ENCODE measurements at regions not wholly inside any gene's neighbourhood (a gene's known extent, or its start where the extent isn't known, plus 50 kb on each side); places are given as distances from the start of the nearest gene placed in this dataset.

- no peak for DNase-seq (ENCODE audit: unreplicated experiment)
- Mint-ChIP-seq H3K36me3 (ENCODE audit: insufficient read depth, unreplicated experiment) (no peaks in the 10 kb centered on the region), H3K4me1 (ENCODE audit: insufficient read depth, unreplicated experiment) (peaks cover 15% of the 10 kb centered on the region), H3K27me3 (ENCODE audit: insufficient read depth, unreplicated experiment) (peaks cover 14% of the 10 kb centered on the region), H3K4me3 (ENCODE audit: unreplicated experiment) (no peak overlapping the region), H3K27ac (ENCODE audit: low read depth, unreplicated experiment) (no peak overlapping the region), H3K9me3 (ENCODE audit: unreplicated experiment) (no peaks in the 10 kb centered on the region)
- POLR2A ChIA-PET: no interaction called here
- TF ChIP-seq, protein P1, sequence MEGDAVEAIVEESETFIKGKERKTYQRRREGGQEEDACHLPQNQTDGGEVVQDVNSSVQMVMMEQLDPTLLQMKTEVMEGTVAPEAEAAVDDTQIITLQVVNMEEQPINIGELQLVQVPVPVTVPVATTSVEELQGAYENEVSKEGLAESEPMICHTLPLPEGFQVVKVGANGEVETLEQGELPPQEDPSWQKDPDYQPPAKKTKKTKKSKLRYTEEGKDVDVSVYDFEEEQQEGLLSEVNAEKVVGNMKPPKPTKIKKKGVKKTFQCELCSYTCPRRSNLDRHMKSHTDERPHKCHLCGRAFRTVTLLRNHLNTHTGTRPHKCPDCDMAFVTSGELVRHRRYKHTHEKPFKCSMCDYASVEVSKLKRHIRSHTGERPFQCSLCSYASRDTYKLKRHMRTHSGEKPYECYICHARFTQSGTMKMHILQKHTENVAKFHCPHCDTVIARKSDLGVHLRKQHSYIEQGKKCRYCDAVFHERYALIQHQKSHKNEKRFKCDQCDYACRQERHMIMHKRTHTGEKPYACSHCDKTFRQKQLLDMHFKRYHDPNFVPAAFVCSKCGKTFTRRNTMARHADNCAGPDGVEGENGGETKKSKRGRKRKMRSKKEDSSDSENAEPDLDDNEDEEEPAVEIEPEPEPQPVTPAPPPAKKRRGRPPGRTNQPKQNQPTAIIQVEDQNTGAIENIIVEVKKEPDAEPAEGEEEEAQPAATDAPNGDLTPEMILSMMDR (IDR thresholded peaks at IDR 0.05; ENCODE audit: unreplicated experiment): no peak
- intact Hi-C loops (cut with micrococcal nuclease): no loop called here
- BruUV-seq (replicated peaks): no TSS peak
- CTCF ChIA-PET: interaction anchor here (0.6 kb wide), 1 partner anchor 577 kb away, joined by 4 read pairs; no protein-coding TSS in a partner anchor
Measured at GRCh38 chr7:50923476-50923875, 140.8 kb upstream of the GRB10 start.

GRCh38 chr7:50921114-50921813 is 138.6 kb upstream of the GRB10 start:
- H3K4me3 Mint-ChIP-seq (ENCODE audit: unreplicated experiment): no peak overlapping the region
- no peaks in the 10 kb centered on the region for H3K9me3 Mint-ChIP-seq (ENCODE audit: unreplicated experiment)
- peaks cover 15% of the 10 kb centered on the region for H3K4me1 Mint-ChIP-seq (ENCODE audit: insufficient read depth, unreplicated experiment)
- H3K27ac Mint-ChIP-seq (ENCODE audit: low read depth, unreplicated experiment): no peak overlapping the region
- intact Hi-C loops (cut with micrococcal nuclease): no loop called here
- TF ChIP-seq, protein P1 (IDR thresholded peaks at IDR 0.05; ENCODE audit: unreplicated experiment): no peak
- DNase-seq (ENCODE audit: unreplicated experiment): peak; percentile 60
- no peaks in the 10 kb centered on the region for H3K36me3 Mint-ChIP-seq (ENCODE audit: insufficient read depth, unreplicated experiment)
- H3K27me3 Mint-ChIP-seq (ENCODE audit: insufficient read depth, unreplicated experiment): peaks cover 14% of the 10 kb centered on the region
- BruUV-seq (replicated peaks): no TSS peak
- ChIA-PET POLR2A (no interaction called here), CTCF (no interaction called here)

- TF ChIP-seq, protein P1 (IDR thresholded peaks at IDR 0.05; ENCODE audit: unreplicated experiment): no peak
- Mint-ChIP-seq H3K9me3 (ENCODE audit: unreplicated experiment) (no peaks in the 10 kb centered on the region), H3K4me3 (ENCODE audit: unreplicated experiment) (no peak overlapping the region), H3K4me1 (ENCODE audit: insufficient read depth, unreplicated experiment) (peaks cover 15% of the 10 kb centered on the region), H3K27ac (ENCODE audit: low read depth, unreplicated experiment) (no peak overlapping the region), H3K27me3 (ENCODE audit: insufficient read depth, unreplicated experiment) (peaks cover 14% of the 10 kb centered on the region), H3K36me3 (ENCODE audit: insufficient read depth, unreplicated experiment) (no peaks in the 10 kb centered on the region)
- no peak for DNase-seq (ENCODE audit: unreplicated experiment)
- intact Hi-C loops (cut with micrococcal nuclease): no loop called here
- BruUV-seq (replicated peaks): no TSS peak
- ChIA-PET POLR2A (no interaction called here), CTCF (interaction anchor here (0.6 kb wide), 1 partner anchor 13 kb away, joined by 4 read pairs; no protein-coding TSS in a partner anchor)
Measured at GRCh38 chr7:50920031-50920635, 137.4 kb upstream of the GRB10 start.

DNA sequence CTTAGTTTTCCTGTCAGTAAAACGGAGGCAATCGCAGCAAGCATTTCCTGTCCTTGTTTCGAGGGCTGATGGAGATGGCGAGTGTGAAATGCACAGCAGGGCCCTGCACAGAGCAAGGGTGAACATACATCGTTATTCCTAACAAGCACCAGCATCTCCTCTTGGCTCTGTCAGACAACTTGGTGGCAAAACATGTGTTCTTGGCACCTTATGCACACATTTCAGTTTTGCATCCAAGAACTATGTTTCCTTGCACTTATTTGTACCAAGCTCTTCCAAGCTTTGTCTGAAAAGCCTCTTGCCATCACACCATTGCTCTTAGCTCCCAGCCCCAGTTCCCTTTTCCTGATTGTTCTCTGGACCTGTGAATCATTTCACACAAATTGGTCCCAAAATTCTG is 132.9 kb upstream of the GRB10 start:
- peaks cover 14% of the 10 kb centered on the region for H3K27me3 Mint-ChIP-seq (ENCODE audit: insufficient read depth, unreplicated experiment)
- TF ChIP-seq, protein P1 (IDR thresholded peaks at IDR 0.05; ENCODE audit: unreplicated experiment): no peak
- no peak for DNase-seq (ENCODE audit: unreplicated experiment)
- H3K36me3 Mint-ChIP-seq (ENCODE audit: insufficient read depth, unreplicated experiment): no peaks in the 10 kb centered on the region
- H3K9me3 Mint-ChIP-seq (ENCODE audit: unreplicated experiment): no peaks in the 10 kb centered on the region
- no peak overlapping the region for H3K27ac Mint-ChIP-seq (ENCODE audit: low read depth, unreplicated experiment)
- intact Hi-C loops (cut with micrococcal nuclease): no loop called here
- no peak overlapping the region for H3K4me3 Mint-ChIP-seq (ENCODE audit: unreplicated experiment)
- BruUV-seq (replicated peaks): no TSS peak
- ChIA-PET CTCF (no interaction called here), POLR2A (no interaction called here)
- peaks cover 5% of the 10 kb centered on the region for H3K4me1 Mint-ChIP-seq (ENCODE audit: insufficient read depth, unreplicated experiment)
